ENCODE measurements at regions not wholly inside any gene's neighbourhood (a gene's known extent, or its start where the extent isn't known, plus 50 kb on each side); places are given as distances from the start of the nearest gene placed in this dataset.

DNA sequence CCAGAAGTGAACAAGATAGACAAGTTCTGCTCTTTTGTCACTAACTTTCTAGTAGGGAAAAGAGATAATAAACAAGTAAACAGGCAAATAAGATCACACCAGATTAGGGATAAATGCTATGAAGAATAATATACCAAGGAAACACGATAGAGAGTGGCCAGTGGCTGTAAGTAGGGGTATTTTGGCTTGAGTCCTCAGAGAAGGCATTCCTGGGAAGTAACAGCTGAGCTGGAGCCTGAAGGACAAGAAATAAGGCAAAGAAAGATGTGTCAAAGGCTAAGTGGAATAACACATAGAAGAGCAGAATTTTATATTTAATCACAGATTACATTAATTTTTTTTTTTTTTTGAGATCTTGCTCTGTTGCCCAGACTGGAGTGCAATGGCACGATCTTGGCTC lies 366.2 kb downstream of the ZIC1 start:
- no peaks in the 10 kb centered on the region for H3K4me1 ChIP-seq (ENCODE audit: control insufficient read depth, insufficient read depth, low read length)
- no peaks in the 10 kb centered on the region for H3K9me3 ChIP-seq (ENCODE audit: control insufficient read depth, low read length)

DNA sequence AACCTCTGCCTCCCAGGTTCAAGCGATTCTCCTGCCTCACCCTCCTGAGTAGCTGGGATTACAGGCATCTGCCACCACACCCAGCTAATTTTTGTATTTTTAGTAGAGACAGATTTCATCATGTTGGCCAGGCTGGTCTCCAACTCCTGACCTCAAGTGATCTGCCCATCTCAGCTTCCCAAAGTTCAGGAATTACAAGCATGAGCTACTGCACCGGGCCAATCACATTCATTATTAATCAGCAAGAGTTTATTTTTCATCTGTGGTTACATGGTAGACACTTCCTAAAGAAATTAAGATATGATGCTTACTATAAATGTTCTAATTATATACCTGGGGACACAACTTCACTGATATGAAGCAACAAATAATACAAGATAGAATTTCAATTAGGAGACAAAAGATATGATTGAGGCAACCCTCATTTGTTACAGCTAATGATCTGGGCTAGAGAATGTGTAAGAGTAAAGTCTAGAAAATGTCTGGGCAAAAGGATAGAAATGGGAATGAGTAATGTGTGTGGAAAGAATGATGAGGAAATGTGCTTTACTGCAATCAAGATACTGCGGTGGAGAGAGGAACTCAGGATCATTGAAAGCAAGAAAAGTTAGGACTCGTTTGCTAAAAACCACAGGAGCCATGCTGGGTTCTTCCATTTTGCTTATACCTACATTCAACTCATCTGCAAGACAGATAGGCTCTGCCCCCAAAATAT lies 366.8 kb downstream of the ZIC1 start:
- no peaks in the 10 kb centered on the region for H3K27me3 ChIP-seq (ENCODE audit: control insufficient read depth, insufficient read depth, low read length)
- H3K36me3 ChIP-seq (ENCODE audit: control insufficient read depth, insufficient read depth, low read length): no peaks in the 10 kb centered on the region
- H3K4me1 ChIP-seq (ENCODE audit: control insufficient read depth, insufficient read depth, low read length): no peaks in the 10 kb centered on the region
- no peak overlapping the region for H3K9ac ChIP-seq (ENCODE audit: low read length)
- no peak overlapping the region for H3K4me3 ChIP-seq (ENCODE audit: low read length)
- H3K9me3 ChIP-seq (ENCODE audit: control insufficient read depth, low read length): no peaks in the 10 kb centered on the region

More for the DNA sequence above, 366.2 kb downstream of the ZIC1 start:
- Histone ChIP-seq H3K4me3 (ENCODE audit: low read length) (no peak overlapping the region), H3K36me3 (ENCODE audit: control insufficient read depth, insufficient read depth, low read length) (no peaks in the 10 kb centered on the region), H3K9ac (ENCODE audit: low read length) (no peak overlapping the region), H3K27me3 (ENCODE audit: control insufficient read depth, insufficient read depth, low read length) (no peaks in the 10 kb centered on the region)

DNA sequence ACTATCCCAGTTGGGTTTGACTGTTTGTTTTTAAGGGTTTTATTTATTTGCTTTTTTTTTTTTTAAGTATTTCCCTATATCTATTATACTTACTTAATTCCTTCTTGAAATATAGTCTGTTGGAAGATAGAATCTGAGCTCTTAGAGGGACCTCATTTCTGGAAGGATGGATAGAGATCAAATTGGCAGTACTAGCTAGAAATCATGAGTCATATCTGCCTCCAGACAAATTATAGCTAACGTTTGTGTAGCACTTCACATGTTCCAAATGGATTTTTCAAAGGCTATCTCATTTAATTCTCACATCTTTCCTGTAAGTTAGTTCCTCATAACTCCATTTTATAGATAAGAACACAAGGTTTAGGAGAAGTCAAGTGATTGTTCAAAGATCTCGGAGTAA lies 384.7 kb downstream of the ZIC1 start:
- H3K9me3 ChIP-seq (ENCODE audit: control insufficient read depth, low read length): no peaks in the 10 kb centered on the region
- H3K27me3 ChIP-seq (ENCODE audit: control insufficient read depth, insufficient read depth, low read length): no peaks in the 10 kb centered on the region
- H3K36me3 ChIP-seq (ENCODE audit: control insufficient read depth, insufficient read depth, low read length): no peaks in the 10 kb centered on the region
- H3K4me3 ChIP-seq (ENCODE audit: low read length): no peak overlapping the region
- H3K4me1 ChIP-seq (ENCODE audit: control insufficient read depth, insufficient read depth, low read length): no peaks in the 10 kb centered on the region
- no peak overlapping the region for H3K9ac ChIP-seq (ENCODE audit: low read length)

DNA sequence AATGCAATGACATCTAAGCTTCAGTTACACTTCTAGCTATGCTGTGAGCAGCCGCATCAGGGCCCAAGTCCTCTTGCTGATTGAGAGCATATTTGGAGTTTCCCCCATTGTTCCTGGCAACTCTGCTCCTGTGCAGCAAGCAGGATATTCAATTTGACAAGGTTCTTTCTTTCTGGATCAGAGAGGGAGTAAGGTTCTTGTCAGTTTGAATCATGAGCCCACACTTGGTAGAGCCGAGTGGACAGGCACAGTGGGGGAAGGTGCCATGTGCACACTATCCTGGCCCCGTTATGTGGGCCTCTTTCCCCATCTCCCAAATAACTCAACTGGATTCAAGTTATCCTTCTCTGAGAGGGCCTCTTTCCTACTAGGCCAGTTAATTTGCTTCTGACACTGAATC lies 385.4 kb downstream of the ZIC1 start:
- Histone ChIP-seq H3K9ac (ENCODE audit: low read length) (no peak overlapping the region), H3K27me3 (ENCODE audit: control insufficient read depth, insufficient read depth, low read length) (no peaks in the 10 kb centered on the region), H3K36me3 (ENCODE audit: control insufficient read depth, insufficient read depth, low read length) (no peaks in the 10 kb centered on the region)

DNA sequence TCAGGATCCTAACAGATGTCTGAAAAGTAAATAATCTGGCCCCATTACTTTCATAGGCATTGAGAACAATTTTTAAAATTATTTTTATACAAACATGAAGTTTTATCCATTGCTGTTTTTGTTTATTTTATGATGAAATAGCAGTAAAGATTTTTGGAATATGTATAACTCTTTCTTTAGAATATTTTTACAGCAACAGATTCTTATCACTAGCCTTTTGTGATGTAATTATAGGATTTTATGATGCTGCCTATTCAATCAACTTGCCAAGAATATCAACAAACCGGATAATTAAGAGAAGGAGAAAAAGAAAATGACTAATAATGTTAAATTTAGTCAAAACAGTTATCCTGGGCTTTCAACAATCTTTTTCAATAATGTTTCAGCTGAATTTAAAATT lies 386.3 kb downstream of the ZIC1 start:
- Histone ChIP-seq H3K4me1 (ENCODE audit: control insufficient read depth, insufficient read depth, low read length) (no peaks in the 10 kb centered on the region), H3K4me3 (ENCODE audit: low read length) (no peak overlapping the region), H3K9ac (ENCODE audit: low read length) (no peak overlapping the region), H3K9me3 (ENCODE audit: control insufficient read depth, low read length) (no peaks in the 10 kb centered on the region), H3K36me3 (ENCODE audit: control insufficient read depth, insufficient read depth, low read length) (no peaks in the 10 kb centered on the region), H3K27me3 (ENCODE audit: control insufficient read depth, insufficient read depth, low read length) (no peaks in the 10 kb centered on the region)

More for the DNA sequence above, 385.4 kb downstream of the ZIC1 start:
- H3K9me3 ChIP-seq (ENCODE audit: control insufficient read depth, low read length): no peaks in the 10 kb centered on the region
- H3K4me3 ChIP-seq (ENCODE audit: low read length): no peak overlapping the region
- H3K4me1 ChIP-seq (ENCODE audit: control insufficient read depth, insufficient read depth, low read length): no peaks in the 10 kb centered on the region

DNA sequence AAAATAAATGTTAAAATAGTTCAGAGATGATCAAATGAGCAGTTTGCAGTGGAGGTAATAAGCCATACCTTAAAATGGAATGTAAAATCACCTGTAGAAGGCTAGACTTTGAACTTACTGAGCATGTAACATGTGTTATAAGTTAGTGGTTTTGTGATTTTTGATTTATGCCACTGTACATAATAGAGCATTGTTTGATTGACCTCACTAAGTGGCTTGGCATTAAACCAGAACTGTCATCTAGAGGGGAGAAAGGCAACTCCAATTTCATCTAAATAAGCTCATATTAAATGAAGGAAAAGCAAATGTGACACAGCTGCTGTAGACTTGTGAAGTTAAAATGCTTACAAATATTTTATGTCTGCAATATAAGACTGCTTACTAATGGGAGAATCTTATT lies 387.9 kb downstream of the ZIC1 start:
- no peaks in the 10 kb centered on the region for H3K9me3 ChIP-seq (ENCODE audit: control insufficient read depth, low read length)
- H3K36me3 ChIP-seq (ENCODE audit: control insufficient read depth, insufficient read depth, low read length): no peaks in the 10 kb centered on the region
- no peaks in the 10 kb centered on the region for H3K27me3 ChIP-seq (ENCODE audit: control insufficient read depth, insufficient read depth, low read length)
- no peak overlapping the region for H3K4me3 ChIP-seq (ENCODE audit: low read length)
- no peaks in the 10 kb centered on the region for H3K4me1 ChIP-seq (ENCODE audit: control insufficient read depth, insufficient read depth, low read length)
- no peak overlapping the region for H3K9ac ChIP-seq (ENCODE audit: low read length)

DNA sequence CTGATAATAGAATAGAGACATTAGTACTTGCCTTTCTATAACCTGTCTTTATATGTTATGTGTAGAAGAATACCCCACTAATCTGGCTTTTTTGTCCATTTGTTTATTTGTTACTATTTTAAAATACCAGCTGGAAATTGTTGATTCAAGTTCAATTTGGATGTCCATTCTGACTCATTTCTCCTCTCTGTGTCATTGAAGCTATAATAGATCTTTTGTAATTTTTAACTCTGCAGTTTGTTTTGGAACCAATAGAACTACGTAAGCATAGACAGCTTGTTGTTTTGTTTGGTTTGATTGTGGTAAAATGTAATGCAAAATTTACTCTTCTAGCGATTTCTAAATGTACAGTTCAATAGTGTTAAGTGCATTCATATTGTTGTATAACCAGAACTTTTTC lies 390.4 kb downstream of the ZIC1 start:
- Histone ChIP-seq H3K9ac (ENCODE audit: low read length) (no peak overlapping the region), H3K4me3 (ENCODE audit: low read length) (no peak overlapping the region), H3K9me3 (ENCODE audit: control insufficient read depth, low read length) (no peaks in the 10 kb centered on the region), H3K4me1 (ENCODE audit: control insufficient read depth, insufficient read depth, low read length) (no peaks in the 10 kb centered on the region), H3K27me3 (ENCODE audit: control insufficient read depth, insufficient read depth, low read length) (no peaks in the 10 kb centered on the region), H3K36me3 (ENCODE audit: control insufficient read depth, insufficient read depth, low read length) (no peaks in the 10 kb centered on the region)

DNA sequence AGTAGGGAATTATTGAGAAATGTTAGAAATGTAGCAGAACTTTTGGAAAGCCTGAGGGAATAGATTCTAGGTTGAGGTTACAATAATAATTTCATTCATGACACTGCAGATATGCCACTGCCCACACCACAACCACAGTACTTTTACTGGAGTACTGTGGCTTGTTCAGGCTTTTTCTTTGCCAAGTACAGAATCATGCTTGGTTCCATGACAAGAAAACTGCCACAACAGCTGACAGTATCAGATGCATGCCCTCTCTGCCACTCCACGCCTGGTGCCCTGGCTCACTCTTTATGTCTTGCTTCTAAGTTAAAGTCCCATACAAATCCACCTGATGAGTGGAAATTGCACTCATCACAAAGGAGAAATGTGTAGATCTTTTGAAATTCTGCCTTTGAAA lies 398.6 kb downstream of the ZIC1 start:
- H3K4me3 ChIP-seq (ENCODE audit: low read length): no peak overlapping the region
- no peaks in the 10 kb centered on the region for H3K27me3 ChIP-seq (ENCODE audit: control insufficient read depth, insufficient read depth, low read length)
- no peaks in the 10 kb centered on the region for H3K4me1 ChIP-seq (ENCODE audit: control insufficient read depth, insufficient read depth, low read length)
- no peaks in the 10 kb centered on the region for H3K9me3 ChIP-seq (ENCODE audit: control insufficient read depth, low read length)
- H3K9ac ChIP-seq (ENCODE audit: low read length): no peak overlapping the region
- H3K36me3 ChIP-seq (ENCODE audit: control insufficient read depth, insufficient read depth, low read length): no peaks in the 10 kb centered on the region

DNA sequence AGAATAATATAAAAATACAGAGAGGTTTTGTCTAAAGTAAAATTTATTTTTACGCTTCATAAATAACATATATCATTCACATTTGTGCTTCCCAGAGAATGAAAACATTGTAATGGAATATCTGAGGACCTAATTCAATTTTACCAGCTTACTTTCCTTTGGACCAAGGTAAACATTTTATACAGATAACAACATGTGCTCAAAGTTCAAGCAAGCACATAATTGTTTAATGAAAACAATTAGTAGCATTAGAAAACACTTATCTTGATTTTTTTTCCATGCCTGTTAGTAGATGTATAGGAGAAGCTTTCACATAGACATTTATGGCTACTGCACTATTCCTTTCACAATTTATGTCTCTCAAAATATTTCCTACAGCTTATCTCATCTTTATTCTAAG lies 400.0 kb downstream of the ZIC1 start:
- H3K4me3 ChIP-seq (ENCODE audit: low read length): no peak overlapping the region
- no peaks in the 10 kb centered on the region for H3K36me3 ChIP-seq (ENCODE audit: control insufficient read depth, insufficient read depth, low read length)
- no peaks in the 10 kb centered on the region for H3K27me3 ChIP-seq (ENCODE audit: control insufficient read depth, insufficient read depth, low read length)
- H3K9ac ChIP-seq (ENCODE audit: low read length): no peak overlapping the region
- no peaks in the 10 kb centered on the region for H3K4me1 ChIP-seq (ENCODE audit: control insufficient read depth, insufficient read depth, low read length)
- H3K9me3 ChIP-seq (ENCODE audit: control insufficient read depth, low read length): no peaks in the 10 kb centered on the region

DNA sequence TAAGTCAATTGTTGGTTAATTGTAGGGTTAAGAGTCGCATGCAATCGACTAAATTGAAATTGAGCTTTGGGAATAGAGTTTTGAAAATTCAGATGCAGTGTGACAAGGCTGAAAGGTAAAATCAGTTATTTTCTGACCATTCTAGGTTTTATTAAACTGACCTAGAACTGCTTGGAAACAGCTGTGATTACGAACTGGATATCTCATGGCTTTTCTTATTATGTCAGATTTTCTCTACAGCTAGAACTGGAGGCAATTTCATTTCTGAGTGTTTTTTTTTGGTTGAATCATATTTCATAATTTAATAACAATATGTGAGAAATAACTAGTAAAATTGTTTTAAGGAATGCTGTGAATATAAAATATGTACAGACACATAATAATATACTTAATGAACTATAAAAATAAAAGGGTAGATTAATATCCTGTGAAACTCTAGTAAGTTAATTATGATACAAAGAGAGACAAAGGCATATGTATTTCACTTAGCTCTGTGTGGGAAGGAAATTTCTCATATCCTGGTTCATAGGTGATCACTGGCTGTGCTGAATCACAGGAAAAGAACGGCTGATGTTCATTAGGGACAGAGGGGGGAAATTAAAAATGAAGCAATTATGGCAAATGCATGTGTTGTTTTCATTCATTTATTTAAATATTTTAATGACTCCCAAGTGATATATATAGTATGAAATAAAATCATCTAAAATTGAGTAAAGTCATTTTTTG lies 403.2 kb downstream of the ZIC1 start:
- no peaks in the 10 kb centered on the region for H3K9me3 ChIP-seq (ENCODE audit: control insufficient read depth, low read length)
- H3K27me3 ChIP-seq (ENCODE audit: control insufficient read depth, insufficient read depth, low read length): no peaks in the 10 kb centered on the region
- H3K4me1 ChIP-seq (ENCODE audit: control insufficient read depth, insufficient read depth, low read length): no peaks in the 10 kb centered on the region
- no peak overlapping the region for H3K4me3 ChIP-seq (ENCODE audit: low read length)
- H3K36me3 ChIP-seq (ENCODE audit: control insufficient read depth, insufficient read depth, low read length): no peaks in the 10 kb centered on the region
- no peak overlapping the region for H3K9ac ChIP-seq (ENCODE audit: low read length)

DNA sequence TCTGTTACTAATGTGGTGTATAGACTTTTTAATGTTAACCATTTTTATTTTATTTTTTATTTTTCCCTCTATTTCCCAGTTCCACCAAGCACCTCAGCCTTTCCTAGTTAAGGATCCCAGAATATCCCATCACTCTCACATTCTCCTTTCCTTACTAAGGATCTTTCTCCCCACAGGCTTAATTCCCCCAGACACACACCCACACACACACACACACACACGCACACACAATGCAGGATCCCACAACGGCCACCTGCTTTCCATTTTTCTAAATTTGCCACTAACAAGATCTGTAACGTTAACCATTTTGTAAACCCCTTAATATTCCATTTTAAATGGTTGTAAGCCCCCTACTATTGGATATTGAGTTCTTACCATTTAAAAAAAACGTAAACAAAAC lies 404.1 kb downstream of the ZIC1 start:
- no peaks in the 10 kb centered on the region for H3K36me3 ChIP-seq (ENCODE audit: control insufficient read depth, insufficient read depth, low read length)
- H3K4me1 ChIP-seq (ENCODE audit: control insufficient read depth, insufficient read depth, low read length): no peaks in the 10 kb centered on the region
- no peaks in the 10 kb centered on the region for H3K9me3 ChIP-seq (ENCODE audit: control insufficient read depth, low read length)
- H3K27me3 ChIP-seq (ENCODE audit: control insufficient read depth, insufficient read depth, low read length): no peaks in the 10 kb centered on the region
- H3K9ac ChIP-seq (ENCODE audit: low read length): no peak overlapping the region
- no peak overlapping the region for H3K4me3 ChIP-seq (ENCODE audit: low read length)

DNA sequence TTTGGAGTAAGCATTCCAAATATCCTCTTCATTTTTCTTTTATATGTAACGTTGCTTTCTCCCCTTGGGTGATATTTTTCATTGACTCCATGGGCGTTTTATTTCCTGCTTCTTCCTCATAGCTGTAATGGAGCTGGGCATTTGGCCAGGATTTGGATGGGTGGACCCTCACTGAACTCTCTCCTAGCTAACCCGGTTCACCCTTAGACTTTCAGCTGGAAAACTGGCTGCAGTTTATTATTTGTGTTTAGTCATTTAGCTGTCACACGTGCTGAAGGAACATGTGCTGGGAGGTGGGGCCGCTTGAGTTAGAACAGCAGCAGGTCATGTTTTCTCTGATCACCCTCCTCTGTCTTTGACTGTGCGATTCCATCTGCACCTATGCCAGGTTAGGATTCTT lies 407.6 kb downstream of the ZIC1 start:
- Histone ChIP-seq H3K36me3 (ENCODE audit: control insufficient read depth, insufficient read depth, low read length) (no peaks in the 10 kb centered on the region), H3K9me3 (ENCODE audit: control insufficient read depth, low read length) (no peaks in the 10 kb centered on the region), H3K27me3 (ENCODE audit: control insufficient read depth, insufficient read depth, low read length) (no peaks in the 10 kb centered on the region), H3K9ac (ENCODE audit: low read length) (no peak overlapping the region), H3K4me1 (ENCODE audit: control insufficient read depth, insufficient read depth, low read length) (no peaks in the 10 kb centered on the region), H3K4me3 (ENCODE audit: low read length) (no peak overlapping the region)

Measured in mucosa of stomach (tissue), 1 donor.